ENCODE measurements at regions not wholly inside any gene's neighbourhood (a gene's known extent, or its start where the extent isn't known, plus 50 kb on each side); places are given as distances from the start of the nearest gene placed in this dataset.

- Mint-ChIP-seq H3K36me3 (ENCODE audit: unreplicated experiment) (no peaks in the 10 kb centered on the region), H3K27ac (ENCODE audit: unreplicated experiment) (no peak overlapping the region), H3K9me3 (ENCODE audit: unreplicated experiment) (peaks cover 10% of the 10 kb centered on the region), H3K27me3 (ENCODE audit: unreplicated experiment) (no peaks in the 10 kb centered on the region), H3K4me3 (ENCODE audit: unreplicated experiment) (no peak overlapping the region), H3K4me1 (ENCODE audit: unreplicated experiment) (peaks cover 15% of the 10 kb centered on the region)
- no peak for DNase-seq (ENCODE audit: extremely low spot score, unreplicated experiment)
- TF ChIP-seq, protein P1, sequence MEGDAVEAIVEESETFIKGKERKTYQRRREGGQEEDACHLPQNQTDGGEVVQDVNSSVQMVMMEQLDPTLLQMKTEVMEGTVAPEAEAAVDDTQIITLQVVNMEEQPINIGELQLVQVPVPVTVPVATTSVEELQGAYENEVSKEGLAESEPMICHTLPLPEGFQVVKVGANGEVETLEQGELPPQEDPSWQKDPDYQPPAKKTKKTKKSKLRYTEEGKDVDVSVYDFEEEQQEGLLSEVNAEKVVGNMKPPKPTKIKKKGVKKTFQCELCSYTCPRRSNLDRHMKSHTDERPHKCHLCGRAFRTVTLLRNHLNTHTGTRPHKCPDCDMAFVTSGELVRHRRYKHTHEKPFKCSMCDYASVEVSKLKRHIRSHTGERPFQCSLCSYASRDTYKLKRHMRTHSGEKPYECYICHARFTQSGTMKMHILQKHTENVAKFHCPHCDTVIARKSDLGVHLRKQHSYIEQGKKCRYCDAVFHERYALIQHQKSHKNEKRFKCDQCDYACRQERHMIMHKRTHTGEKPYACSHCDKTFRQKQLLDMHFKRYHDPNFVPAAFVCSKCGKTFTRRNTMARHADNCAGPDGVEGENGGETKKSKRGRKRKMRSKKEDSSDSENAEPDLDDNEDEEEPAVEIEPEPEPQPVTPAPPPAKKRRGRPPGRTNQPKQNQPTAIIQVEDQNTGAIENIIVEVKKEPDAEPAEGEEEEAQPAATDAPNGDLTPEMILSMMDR (IDR thresholded peaks at IDR 0.05), result no peak
These were observed 209.8 kb downstream of the GJA1 start for GRCh38 chr6:121645100-121645745.

DNA sequence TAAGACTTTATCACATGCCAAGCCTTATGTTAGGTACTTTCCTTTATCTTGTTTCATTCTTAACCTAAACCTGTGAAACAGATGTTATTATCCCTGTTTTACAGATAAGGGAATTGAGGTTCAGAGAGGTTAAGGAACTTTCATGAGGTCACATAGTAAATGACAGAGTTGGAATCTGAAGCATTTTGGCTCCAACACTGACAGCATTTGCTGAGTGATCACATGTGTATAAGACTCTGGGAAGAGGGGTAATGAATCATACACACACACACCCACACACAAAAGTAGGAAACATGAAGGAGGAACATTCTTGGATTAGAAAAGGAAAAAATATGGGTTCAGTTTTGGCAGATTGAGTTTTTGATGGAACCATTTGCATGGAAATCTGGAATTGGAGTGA, 212.5 kb downstream of the GJA1 start:
- H3K27ac Mint-ChIP-seq (ENCODE audit: unreplicated experiment), result no peak overlapping the region
- DNase-seq (ENCODE audit: extremely low spot score, unreplicated experiment), result no peak
- H3K27me3 Mint-ChIP-seq (ENCODE audit: unreplicated experiment), result no peaks in the 10 kb centered on the region
- H3K4me1 Mint-ChIP-seq (ENCODE audit: unreplicated experiment), result peaks cover 23% of the 10 kb centered on the region
- no peak overlapping the region for H3K4me3 Mint-ChIP-seq (ENCODE audit: unreplicated experiment)
- peaks cover 9% of the 10 kb centered on the region for H3K9me3 Mint-ChIP-seq (ENCODE audit: unreplicated experiment)
- TF ChIP-seq, protein P1 (IDR thresholded peaks at IDR 0.05), result no peak
- H3K36me3 Mint-ChIP-seq (ENCODE audit: unreplicated experiment), result no peaks in the 10 kb centered on the region

GRCh38 chr6:121649951-121650350, 214.5 kb downstream of the GJA1 start:
- H3K27me3 Mint-ChIP-seq (ENCODE audit: unreplicated experiment), result no peaks in the 10 kb centered on the region
- H3K4me3 Mint-ChIP-seq (ENCODE audit: unreplicated experiment), result no peak overlapping the region
- no peak overlapping the region for H3K27ac Mint-ChIP-seq (ENCODE audit: unreplicated experiment)

DNA sequence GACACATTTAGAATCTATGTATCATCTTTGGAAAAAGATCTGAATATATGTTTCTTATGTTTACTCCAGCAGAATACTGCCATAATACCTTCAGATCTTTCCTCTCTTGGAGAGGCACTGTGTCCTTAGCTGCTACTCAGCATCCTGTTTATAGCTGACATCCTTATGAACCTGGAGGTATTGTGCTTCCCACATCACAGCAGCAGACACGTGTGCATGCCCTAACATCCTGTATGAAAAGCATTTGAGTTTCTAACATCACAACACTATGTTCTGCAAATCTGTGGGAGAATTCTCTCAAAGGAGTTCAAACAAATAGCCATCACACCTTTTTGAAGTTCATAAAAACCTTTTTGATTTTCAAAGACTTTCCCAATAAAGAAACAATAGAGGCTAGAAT, 216.0 kb downstream of the GJA1 start:
- DNase-seq (ENCODE audit: extremely low spot score, unreplicated experiment), result no peak
- Mint-ChIP-seq H3K9me3 (ENCODE audit: unreplicated experiment) (no peaks in the 10 kb centered on the region), H3K4me1 (ENCODE audit: unreplicated experiment) (peaks cover 26% of the 10 kb centered on the region), H3K27me3 (ENCODE audit: unreplicated experiment) (no peaks in the 10 kb centered on the region), H3K4me3 (ENCODE audit: unreplicated experiment) (no peak overlapping the region), H3K36me3 (ENCODE audit: unreplicated experiment) (no peaks in the 10 kb centered on the region), H3K27ac (ENCODE audit: unreplicated experiment) (no peak overlapping the region)
- TF ChIP-seq, protein P1 (IDR thresholded peaks at IDR 0.05), result no peak

More at GRCh38 chr6:121649951-121650350, 214.5 kb downstream of the GJA1 start:
- no peaks in the 10 kb centered on the region for H3K36me3 Mint-ChIP-seq (ENCODE audit: unreplicated experiment)
- DNase-seq (ENCODE audit: extremely low spot score, unreplicated experiment), result no peak
- TF ChIP-seq, protein P1 (IDR thresholded peaks at IDR 0.05), result no peak
- H3K9me3 Mint-ChIP-seq (ENCODE audit: unreplicated experiment), result no peaks in the 10 kb centered on the region
- H3K4me1 Mint-ChIP-seq (ENCODE audit: unreplicated experiment), result peaks cover 35% of the 10 kb centered on the region

DNA sequence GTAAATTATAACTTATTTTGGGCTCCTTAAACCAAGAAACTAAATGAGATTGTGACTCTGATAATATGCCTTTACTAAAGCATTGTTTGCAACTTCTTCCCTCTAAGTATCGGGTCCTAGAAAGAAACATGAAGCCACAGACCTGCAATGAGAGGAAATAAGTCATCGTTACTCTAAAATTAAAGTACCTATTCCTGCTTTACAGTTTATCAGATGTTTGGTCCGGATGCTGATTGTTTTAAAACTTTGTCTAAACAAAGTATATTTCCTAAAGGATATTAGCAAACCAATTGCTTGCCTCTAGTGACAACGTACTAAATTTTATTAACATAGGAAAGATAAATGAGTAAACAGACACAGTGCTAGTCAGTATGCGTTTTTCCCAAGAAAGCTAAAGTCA, 216.8 kb downstream of the GJA1 start:
- TF ChIP-seq, protein P1 (IDR thresholded peaks at IDR 0.05), result no peak
- no peak for DNase-seq (ENCODE audit: extremely low spot score, unreplicated experiment)
- H3K27me3 Mint-ChIP-seq (ENCODE audit: unreplicated experiment), result no peaks in the 10 kb centered on the region
- H3K4me1 Mint-ChIP-seq (ENCODE audit: unreplicated experiment), result peaks cover 32% of the 10 kb centered on the region
- no peak overlapping the region for H3K4me3 Mint-ChIP-seq (ENCODE audit: unreplicated experiment)
- H3K9me3 Mint-ChIP-seq (ENCODE audit: unreplicated experiment), result no peaks in the 10 kb centered on the region
- H3K27ac Mint-ChIP-seq (ENCODE audit: unreplicated experiment), result no peak overlapping the region
- H3K36me3 Mint-ChIP-seq (ENCODE audit: unreplicated experiment), result no peaks in the 10 kb centered on the region
